GM18499 (cell line): ENCODE measurements at regions not wholly inside any gene's neighbourhood (a gene's known extent, or its start where the extent isn't known, plus 50 kb on each side); places are given as distances from the start of the nearest gene placed in this dataset.
"Not testable (repeated sequence)": the region's sequence is repeated elsewhere in the genome, so short reads cannot be mapped to it uniquely, and the experiment has no call there.

Experiments
- ATAC-seq: cut with Tn5 transposase; IDR thresholded peaks from one replicate; pipeline ENCODE4 v1.9.1; 2021; ENCODE audit warnings: moderate number of reproducible peaks; ENCODE audit not compliant: insufficient read depth, unreplicated experiment

DNA sequence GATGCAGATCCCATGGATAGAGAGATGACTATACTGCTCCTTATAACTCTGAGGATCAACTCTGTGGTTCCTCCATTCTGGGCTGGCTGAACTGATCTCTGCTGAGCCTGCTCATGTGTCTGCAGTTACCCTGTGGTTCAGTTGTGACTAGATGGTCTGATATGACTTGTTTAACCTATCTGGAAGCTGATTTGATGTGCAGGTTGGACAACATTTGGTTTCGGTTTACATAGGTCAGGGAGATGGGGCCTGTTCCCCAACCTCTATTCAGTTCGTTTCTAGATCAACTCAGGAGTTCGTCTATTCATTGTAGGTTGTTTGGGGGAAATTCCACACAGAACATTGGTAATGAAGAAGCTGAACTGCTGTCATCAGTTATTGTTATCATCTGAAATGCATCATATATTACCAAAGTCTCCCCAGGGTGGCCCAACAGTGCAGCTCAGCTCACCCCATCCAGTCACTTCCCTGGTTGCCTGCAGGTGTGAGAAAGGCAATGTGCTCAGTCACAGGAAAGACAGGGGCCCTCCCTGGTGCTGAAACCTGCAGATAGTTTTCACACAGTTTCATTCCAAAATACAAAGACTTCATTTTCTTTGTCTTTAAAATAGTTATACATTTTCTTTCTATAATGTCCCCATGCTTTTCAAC lies 415.0 kb downstream of the RPIA start:
- peak; percentile 64 for ATAC-seq

GRCh38 chr2:89112434-89112833 lies 421.0 kb downstream of the RPIA start:
- peak; percentile 63 for ATAC-seq

DNA sequence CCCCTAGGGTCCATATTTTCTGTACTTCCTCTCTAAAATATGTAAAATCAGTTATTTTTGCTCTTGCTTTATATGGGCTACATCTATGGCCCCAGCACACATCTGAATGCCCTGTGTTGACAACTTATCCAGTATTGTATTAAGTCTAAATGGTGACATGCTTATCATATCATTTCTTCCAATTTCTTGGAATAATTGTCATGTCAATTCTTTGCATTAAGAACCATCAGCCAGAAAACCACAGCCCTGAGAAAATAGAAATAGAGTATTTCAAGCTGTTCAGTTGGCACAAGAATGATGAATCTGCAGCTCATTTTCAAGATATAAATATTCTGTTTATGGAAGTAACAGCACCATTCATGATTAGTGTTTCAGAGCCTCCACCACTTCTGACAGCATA lies 421.8 kb downstream of the RPIA start:
- not testable (repeated sequence) for ATAC-seq

- ATAC-seq = not testable (repeated sequence)
Measured at GRCh38 chr2:89129440-89129839, 438.0 kb downstream of the RPIA start.

DNA sequence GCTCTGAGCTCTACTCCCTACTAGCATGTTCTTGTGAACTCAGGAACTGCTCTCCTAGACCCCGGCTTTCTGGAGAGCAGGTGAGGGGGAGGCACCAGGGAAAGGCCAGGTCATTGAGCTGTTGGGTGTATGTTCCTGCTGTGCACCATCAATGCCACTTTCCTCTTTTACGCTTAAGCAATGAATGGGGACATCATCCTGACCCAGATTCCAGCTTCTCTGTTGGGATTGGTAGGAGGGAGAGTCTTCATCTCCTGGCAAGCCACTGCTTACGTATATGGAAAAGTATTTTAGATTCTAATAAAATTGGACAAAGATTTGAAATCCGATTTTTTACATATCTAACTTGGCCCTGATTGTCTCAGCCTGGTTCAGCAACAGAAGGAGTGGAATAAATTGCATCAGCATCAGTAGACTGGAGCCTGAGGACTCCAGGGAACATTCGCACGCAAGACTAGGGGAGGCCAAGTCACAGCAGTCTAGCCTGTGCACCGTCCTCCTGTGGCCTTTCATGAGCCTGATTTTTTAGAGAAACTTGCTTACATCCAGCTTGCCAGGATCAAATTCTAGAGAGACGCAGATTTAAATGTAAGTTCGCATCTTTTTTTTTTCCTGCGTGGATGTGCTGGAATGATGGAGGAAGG lies 439.3 kb downstream of the RPIA start:
- ATAC-seq = not testable (repeated sequence)

GRCh38 chr2:89142959-89143358 lies 451.5 kb downstream of the RPIA start:
- ATAC-seq = not testable (repeated sequence)

DNA sequence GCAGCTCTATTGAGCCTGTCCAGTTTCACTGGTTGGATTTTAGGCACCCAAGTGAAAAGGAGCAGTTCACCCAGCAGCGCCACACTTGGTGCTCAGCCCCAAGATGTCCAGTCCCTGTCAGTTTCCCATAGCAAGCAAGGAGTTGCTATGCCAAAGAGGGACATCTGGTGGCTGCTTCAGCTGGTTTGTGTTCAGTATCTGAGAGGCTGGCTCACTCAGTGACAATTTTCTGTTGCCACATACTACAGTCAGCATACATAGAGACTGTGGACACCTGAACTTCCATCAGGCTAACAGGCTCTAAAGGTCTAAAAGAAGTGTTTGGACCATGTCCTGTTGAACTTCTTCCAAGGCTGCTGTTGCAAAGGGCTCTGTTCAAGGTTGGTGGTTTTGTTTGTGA lies 453.9 kb downstream of the RPIA start:
- ATAC-seq = not testable (repeated sequence)

GRCh38 chr2:89148256-89148655 lies 456.8 kb downstream of the RPIA start:
- not testable (repeated sequence) for ATAC-seq

GRCh38 chr2:89151699-89152098 lies 460.2 kb downstream of the RPIA start:
- ATAC-seq = not testable (repeated sequence)

- ATAC-seq = not testable (repeated sequence)
Measured at GRCh38 chr2:89152501-89152900, 461.0 kb downstream of the RPIA start.

GRCh38 chr2:89153210-89153609 lies 461.7 kb downstream of the RPIA start:
- not testable (repeated sequence) for ATAC-seq

DNA sequence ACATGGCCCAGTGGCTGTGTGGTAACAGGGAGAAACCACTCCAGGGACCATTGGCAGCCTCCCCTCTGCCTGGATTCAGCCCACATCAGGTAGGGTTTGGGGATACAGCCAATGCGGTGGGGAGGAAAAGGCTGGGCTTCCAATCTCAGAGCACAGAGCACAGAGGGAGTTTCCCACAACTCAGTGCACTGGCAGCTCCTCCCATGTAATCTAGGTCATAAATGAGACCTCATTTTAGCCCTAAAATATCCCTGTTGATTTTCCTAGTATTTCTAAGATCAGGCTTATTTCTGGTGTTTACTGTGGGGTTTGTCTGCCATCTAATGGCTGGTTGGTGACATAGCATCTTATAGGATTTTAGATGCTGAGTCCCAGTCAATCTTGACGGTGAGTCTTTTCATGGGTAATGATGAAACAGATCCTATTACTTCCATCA lies 462.8 kb downstream of the RPIA start:
- ATAC-seq = not testable (repeated sequence)

DNA sequence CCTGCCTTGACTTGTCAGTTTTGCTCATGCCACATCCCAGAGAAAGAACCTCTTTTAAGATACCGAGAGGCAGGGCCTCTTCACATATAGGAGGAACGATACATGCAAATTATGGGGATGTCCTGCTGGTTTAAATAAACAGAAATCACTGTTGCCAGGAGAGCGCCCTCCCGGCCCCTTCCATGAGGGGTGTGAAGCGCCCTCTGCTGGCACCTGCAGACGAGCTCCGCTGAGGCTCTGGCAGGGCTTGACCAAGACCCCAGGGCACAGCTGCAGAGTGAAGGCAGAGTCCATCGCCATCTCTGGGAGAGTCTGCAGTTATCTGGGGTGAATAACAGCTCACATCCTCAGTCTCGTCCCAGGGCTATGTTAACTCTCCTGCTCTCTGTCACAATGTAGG lies 468.8 kb downstream of the RPIA start:
- not testable (repeated sequence) for ATAC-seq

- not testable (repeated sequence) for ATAC-seq
Measured at GRCh38 chr2:89161626-89162025, 470.2 kb downstream of the RPIA start.

DNA sequence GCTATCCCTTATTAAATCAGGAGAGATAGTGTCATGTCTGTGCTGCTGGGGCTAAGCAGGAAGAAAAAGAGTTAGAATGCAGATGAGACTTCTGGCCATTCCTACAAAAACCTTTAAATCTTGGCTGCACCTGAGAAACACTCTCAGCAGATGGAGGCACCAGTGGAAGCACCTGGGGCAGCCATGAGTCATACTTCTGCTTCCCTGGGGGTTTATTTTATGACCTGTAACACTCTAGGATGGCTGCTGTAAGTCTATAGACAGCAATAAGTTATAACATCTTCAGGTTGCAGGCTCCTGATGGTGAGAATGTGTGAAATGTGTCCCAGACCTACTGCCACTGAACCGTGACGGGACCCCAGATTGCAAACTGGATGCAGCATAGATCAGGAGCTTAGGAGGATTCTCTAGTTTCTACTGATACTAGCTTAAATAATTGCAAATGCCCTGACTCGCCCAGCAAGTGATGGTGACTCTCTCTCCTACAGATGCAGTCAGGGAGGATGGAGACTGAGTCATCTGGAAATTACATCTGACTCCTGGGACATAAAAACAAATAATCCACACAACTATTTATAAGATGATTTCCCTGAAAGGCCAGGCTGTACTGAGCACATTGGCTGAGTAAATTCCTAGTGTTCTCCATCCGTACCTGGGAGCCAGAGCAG lies 479.2 kb downstream of the RPIA start:
- not testable (repeated sequence) for ATAC-seq

DNA sequence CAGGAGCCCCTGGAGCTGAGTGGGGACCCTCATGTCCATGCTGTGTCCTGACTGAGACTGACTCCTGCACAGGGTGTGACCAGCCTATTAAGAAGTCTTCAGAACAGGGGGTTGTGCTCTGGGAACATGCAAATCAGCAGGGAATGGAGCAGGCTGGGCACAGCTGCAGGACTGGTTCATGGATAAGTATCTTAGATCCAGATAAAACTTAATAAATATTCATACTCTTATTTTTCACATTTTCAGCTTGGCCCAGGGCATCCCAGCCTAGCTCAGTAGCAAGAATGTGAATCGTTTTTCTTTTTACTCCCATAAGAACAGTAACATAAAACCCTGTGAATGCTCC lies 479.7 kb downstream of the RPIA start:
- ATAC-seq = not testable (repeated sequence)

DNA sequence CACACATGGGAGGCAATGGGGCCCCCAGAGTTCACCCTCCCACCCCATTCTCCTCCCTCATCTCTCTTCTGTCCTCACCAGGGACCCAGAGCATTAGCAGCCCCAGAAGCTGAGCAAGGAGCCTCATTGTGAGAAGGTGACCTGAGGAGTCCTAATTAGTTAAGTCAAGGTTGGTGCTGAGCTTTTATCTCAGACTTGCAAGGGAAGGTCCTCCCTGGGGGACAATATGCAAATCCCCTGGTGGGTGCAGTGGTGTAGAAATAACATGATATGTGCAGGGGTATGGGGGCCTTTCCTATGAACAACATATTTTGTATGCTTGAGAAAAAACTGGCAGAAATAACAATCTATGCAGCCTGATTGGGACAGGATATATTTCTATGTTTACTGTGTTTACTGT lies 485.5 kb downstream of the RPIA start:
- not testable (repeated sequence) for ATAC-seq

- ATAC-seq = not testable (repeated sequence)
Measured at GRCh38 chr2:89182221-89182620, 490.7 kb downstream of the RPIA start.

DNA sequence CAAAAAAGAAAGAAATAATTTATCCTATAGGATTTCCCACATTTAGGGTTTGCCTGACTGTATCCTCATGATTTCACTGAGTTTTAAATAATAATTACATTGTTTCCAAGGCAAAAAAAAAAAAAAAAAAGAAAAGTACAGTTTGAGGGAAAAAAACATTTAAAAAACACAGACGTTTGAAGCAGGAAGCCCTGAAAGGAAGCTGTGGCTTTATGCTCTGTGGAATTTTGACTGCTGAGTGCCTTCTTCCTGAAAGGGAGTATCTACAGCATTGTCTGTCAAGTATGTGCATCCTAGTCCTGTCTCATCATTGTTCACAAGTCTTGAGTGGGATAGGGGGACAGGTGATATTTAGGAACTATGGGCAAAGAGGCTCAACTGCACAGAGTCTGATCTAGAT lies 493.3 kb downstream of the RPIA start:
- ATAC-seq = not testable (repeated sequence)

- ATAC-seq = not testable (repeated sequence)
Measured at GRCh38 chr2:89195636-89196251, 504.3 kb downstream of the RPIA start.

GRCh38 chr2:89196719-89197118 lies 505.2 kb downstream of the RPIA start:
- not testable (repeated sequence) for ATAC-seq
